ENCODE measurements at regions not wholly inside any gene's neighbourhood (a gene's known extent, or its start where the extent isn't known, plus 50 kb on each side); places are given as distances from the start of the nearest gene placed in this dataset.

- TF ChIP-seq, protein P1, sequence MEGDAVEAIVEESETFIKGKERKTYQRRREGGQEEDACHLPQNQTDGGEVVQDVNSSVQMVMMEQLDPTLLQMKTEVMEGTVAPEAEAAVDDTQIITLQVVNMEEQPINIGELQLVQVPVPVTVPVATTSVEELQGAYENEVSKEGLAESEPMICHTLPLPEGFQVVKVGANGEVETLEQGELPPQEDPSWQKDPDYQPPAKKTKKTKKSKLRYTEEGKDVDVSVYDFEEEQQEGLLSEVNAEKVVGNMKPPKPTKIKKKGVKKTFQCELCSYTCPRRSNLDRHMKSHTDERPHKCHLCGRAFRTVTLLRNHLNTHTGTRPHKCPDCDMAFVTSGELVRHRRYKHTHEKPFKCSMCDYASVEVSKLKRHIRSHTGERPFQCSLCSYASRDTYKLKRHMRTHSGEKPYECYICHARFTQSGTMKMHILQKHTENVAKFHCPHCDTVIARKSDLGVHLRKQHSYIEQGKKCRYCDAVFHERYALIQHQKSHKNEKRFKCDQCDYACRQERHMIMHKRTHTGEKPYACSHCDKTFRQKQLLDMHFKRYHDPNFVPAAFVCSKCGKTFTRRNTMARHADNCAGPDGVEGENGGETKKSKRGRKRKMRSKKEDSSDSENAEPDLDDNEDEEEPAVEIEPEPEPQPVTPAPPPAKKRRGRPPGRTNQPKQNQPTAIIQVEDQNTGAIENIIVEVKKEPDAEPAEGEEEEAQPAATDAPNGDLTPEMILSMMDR (IDR thresholded peaks at IDR 0.05), result no peak
- TF ChIP-seq EP300 (IDR thresholded peaks at IDR 0.05) (no peak), POLR2AphosphoS5 (IDR thresholded peaks at IDR 0.05) (no peak), POLR2A (IDR thresholded peaks at IDR 0.05) (no peak)
These were observed 318.3 kb downstream of the PHKB start for GRCh38 chr16:47779201-47780016.
